NB4 (cell line): ENCODE measurements at regions not wholly inside any gene's neighbourhood (a gene's known extent, or its start where the extent isn't known, plus 50 kb on each side); places are given as distances from the start of the nearest gene placed in this dataset.

Experiments
- MYC ChIP-seq: IDR thresholded peaks from 2 replicates; pipeline ENCODE4 v1.6.1; 2011; ENCODE audit warnings: low read depth, low read length
- POLR2A ChIP-seq: IDR thresholded peaks from 2 replicates; pipeline ENCODE4 v1.6.1; 2011; ENCODE audit warnings: mild to moderate bottlenecking; ENCODE audit not compliant: insufficient read length; ENCODE audit errors: extremely low read depth
- TF ChIP-seq, protein P1 (sequence below): IDR thresholded peaks from one replicate; pipeline ENCODE4 v1.5.1; 2012; ENCODE audit warnings: low read depth, low read length
- TF ChIP-seq, protein P2 (sequence below): IDR thresholded peaks from 2 replicates; pipeline ENCODE4 v1.6.1; 2011; ENCODE audit warnings: low read depth, low read length

DNA sequence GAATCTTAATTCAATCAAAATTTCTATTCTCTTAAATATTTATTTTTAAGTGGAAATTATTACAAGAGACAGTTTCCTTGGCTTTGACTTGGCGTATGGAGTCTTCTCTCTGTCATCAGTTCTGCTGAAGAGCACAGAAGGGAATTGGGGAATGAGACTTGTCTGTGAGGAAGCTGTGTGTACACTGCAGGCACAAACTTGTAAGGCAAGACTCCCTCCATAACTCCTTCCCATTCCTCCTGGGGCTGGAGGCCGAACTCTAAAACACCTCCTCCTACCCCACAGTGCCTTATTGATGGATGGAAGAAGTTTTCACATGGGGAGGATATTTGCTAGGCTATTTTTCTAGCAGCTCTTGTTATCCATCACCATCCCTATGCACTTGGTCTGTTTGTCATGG lies 187.4 kb upstream of the ELL2 start:
- TF ChIP-seq, protein P1, sequence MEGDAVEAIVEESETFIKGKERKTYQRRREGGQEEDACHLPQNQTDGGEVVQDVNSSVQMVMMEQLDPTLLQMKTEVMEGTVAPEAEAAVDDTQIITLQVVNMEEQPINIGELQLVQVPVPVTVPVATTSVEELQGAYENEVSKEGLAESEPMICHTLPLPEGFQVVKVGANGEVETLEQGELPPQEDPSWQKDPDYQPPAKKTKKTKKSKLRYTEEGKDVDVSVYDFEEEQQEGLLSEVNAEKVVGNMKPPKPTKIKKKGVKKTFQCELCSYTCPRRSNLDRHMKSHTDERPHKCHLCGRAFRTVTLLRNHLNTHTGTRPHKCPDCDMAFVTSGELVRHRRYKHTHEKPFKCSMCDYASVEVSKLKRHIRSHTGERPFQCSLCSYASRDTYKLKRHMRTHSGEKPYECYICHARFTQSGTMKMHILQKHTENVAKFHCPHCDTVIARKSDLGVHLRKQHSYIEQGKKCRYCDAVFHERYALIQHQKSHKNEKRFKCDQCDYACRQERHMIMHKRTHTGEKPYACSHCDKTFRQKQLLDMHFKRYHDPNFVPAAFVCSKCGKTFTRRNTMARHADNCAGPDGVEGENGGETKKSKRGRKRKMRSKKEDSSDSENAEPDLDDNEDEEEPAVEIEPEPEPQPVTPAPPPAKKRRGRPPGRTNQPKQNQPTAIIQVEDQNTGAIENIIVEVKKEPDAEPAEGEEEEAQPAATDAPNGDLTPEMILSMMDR: no peak
- no peak for TF ChIP-seq MYC
- TF ChIP-seq POLR2A: no peak
- TF ChIP-seq, protein P2, sequence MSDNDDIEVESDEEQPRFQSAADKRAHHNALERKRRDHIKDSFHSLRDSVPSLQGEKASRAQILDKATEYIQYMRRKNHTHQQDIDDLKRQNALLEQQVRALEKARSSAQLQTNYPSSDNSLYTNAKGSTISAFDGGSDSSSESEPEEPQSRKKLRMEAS: no peak
